GM18511 (cell line): ENCODE measurements at regions not wholly inside any gene's neighbourhood (a gene's known extent, or its start where the extent isn't known, plus 50 kb on each side); places are given as distances from the start of the nearest gene placed in this dataset.
"Not testable (repeated sequence)": the region's sequence is repeated elsewhere in the genome, so short reads cannot be mapped to it uniquely, and the experiment has no call there.

Experiments used
- ATAC-seq: cut with Tn5 transposase; IDR thresholded peaks from one replicate; pipeline ENCODE4 v1.9.1; 2021; ENCODE audit warnings: mild to moderate bottlenecking, moderate library complexity; ENCODE audit not compliant: unreplicated experiment

- ATAC-seq, result no peak
These were observed 51.2 kb upstream of the PRR23C start for GRCh38 chr3:139095803-139096466.

GRCh38 chr3:139096670-139097069 is 52.0 kb upstream of the PRR23C start:
- ATAC-seq, result no peak

- ATAC-seq, result no peak
These were observed 53.7 kb upstream of the PRR23C start for GRCh38 chr3:139098391-139098790.

- no peak for ATAC-seq
These were observed 55.5 kb upstream of the PRR23C start for GRCh38 chr3:139099968-139100817.

- ATAC-seq, result no peak
These were observed 56.1 kb upstream of the PRR23C start for GRCh38 chr3:139100821-139101220.

GRCh38 chr3:139101396-139101795 is 56.7 kb upstream of the PRR23C start:
- ATAC-seq, result no peak

GRCh38 chr3:139103484-139103883 is 58.8 kb upstream of the PRR23C start:
- ATAC-seq, result no peak

- no peak for ATAC-seq
These were observed 59.4 kb upstream of the PRR23C start for GRCh38 chr3:139104062-139104461.

GRCh38 chr3:139105154-139105702 is 60.5 kb upstream of the PRR23C start:
- ATAC-seq, result no peak

- ATAC-seq, result no peak
These were observed 61.6 kb upstream of the PRR23C start for GRCh38 chr3:139106013-139106932.

- ATAC-seq, result no peak
These were observed 62.9 kb upstream of the PRR23C start for GRCh38 chr3:139107424-139108252.

GRCh38 chr3:139108253-139108969 is 63.7 kb upstream of the PRR23C start:
- ATAC-seq, result no peak

- ATAC-seq, result no peak
These were observed 64.6 kb upstream of the PRR23C start for GRCh38 chr3:139109271-139109670.

- no peak for ATAC-seq
These were observed 65.6 kb upstream of the PRR23C start for GRCh38 chr3:139110072-139110830.

GRCh38 chr3:139110929-139111328 is 66.2 kb upstream of the PRR23C start:
- not testable (repeated sequence) for ATAC-seq

GRCh38 chr3:139111392-139112229 is 66.9 kb upstream of the PRR23C start:
- peak; percentile 75 for ATAC-seq

- no peak for ATAC-seq
These were observed 67.5 kb upstream of the PRR23C start for GRCh38 chr3:139112230-139112558.
